Left ventricle myocardium inferior (tissue), 1 donor: ENCODE measurements at regions not wholly inside any gene's neighbourhood (a gene's known extent, or its start where the extent isn't known, plus 50 kb on each side); places are given as distances from the start of the nearest gene placed in this dataset.

Experiments
- DNase-seq: peaks from one replicate; pipeline ENCODE4 v3.0.0-alpha.2; 2020
- H3K27ac ChIP-seq: fragments of 200-600 bp; replicated peaks from 2 replicates; pipeline ENCODE4 v1.8.0; 2021
- H3K27me3 ChIP-seq: fragments of 200-600 bp; 2 replicates; pipeline ENCODE4 v1.8.0; 2021; ENCODE audit warnings: low read depth
- H3K36me3 ChIP-seq: fragments of 200-600 bp; 2 replicates; pipeline ENCODE4 v1.8.0; 2021
- H3K4me1 ChIP-seq: fragments of 200-600 bp; 2 replicates; pipeline ENCODE4 v1.8.0; 2021
- H3K4me3 ChIP-seq: fragments of 200-600 bp; 2 replicates; pipeline ENCODE4 v1.8.0; 2021; ENCODE audit warnings: mild to moderate bottlenecking, moderate library complexity
- H3K9me3 ChIP-seq: fragments of 200-600 bp; replicated peaks from 2 replicates; pipeline ENCODE4 v1.8.0; 2021
- intact Hi-C: fragments of 100-400 bp; cut with micrococcal nuclease; formaldehyde crosslinking; loops from one replicate; pipeline ENCODE4 v1.11.0; 2022
- TF ChIP-seq, protein P1 (sequence below): fragments of 200-600 bp; IDR thresholded peaks from 2 replicates; pipeline ENCODE4 v1.8.0; 2021; ENCODE audit warnings: antibody characterized with exemption, mild to moderate bottlenecking, borderline replicate concordance
- donor health status: DM: no; HTN: yes; CAD: no; lungs with severe emphysema.

DNA sequence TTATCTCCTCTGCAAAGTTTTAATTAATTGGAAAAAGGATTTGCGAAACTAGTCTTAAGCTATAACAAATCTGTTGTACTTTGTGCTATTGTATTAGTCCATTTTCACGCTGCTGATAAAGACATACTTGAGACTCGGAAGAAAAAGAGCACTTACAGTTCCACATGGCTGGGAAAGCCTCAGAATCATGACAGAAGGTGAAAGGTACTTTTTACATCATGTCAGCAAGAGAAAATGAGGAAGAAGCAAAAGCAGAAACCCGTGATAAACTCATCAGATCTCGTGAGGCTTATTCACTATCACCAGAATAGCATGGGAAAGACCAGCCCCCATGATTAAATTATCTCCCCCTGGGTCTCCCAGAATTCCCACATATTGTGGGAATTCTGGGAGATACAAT, 118.1 kb upstream of the PRKD1 start:
- no peaks in the 10 kb centered on the region for H3K4me1 ChIP-seq
- no peaks in the 10 kb centered on the region for H3K27me3 ChIP-seq
- no peak overlapping the region for H3K4me3 ChIP-seq
- TF ChIP-seq, protein P1, sequence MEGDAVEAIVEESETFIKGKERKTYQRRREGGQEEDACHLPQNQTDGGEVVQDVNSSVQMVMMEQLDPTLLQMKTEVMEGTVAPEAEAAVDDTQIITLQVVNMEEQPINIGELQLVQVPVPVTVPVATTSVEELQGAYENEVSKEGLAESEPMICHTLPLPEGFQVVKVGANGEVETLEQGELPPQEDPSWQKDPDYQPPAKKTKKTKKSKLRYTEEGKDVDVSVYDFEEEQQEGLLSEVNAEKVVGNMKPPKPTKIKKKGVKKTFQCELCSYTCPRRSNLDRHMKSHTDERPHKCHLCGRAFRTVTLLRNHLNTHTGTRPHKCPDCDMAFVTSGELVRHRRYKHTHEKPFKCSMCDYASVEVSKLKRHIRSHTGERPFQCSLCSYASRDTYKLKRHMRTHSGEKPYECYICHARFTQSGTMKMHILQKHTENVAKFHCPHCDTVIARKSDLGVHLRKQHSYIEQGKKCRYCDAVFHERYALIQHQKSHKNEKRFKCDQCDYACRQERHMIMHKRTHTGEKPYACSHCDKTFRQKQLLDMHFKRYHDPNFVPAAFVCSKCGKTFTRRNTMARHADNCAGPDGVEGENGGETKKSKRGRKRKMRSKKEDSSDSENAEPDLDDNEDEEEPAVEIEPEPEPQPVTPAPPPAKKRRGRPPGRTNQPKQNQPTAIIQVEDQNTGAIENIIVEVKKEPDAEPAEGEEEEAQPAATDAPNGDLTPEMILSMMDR, result no peak
- H3K27ac ChIP-seq, result no peak overlapping the region
- intact Hi-C loops, result no loop called here
- no peaks in the 10 kb centered on the region for H3K36me3 ChIP-seq
- H3K9me3 ChIP-seq, result no peaks in the 10 kb centered on the region
- DNase-seq, result no peak

DNA sequence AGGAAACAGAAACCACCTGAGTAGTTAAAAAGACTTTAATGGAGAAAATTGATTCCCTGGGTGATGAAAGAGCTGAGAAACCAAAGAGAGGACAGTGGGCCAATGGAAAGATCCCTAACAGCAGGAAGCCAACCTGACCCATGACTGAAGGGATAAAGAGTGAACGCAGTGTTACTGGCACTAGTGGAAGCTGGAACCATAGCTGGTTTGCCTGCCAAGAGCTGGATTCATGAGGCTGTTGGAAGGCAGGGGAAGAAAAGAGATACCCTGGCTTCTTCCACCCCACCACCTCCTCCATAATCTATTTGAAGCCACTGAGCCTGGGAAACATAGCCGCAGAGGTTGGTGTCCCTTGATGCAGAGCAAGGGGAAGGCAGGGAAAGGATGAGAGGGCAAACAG, 125.5 kb upstream of the PRKD1 start:
- TF ChIP-seq, protein P1, result no peak
- DNase-seq, result no peak

DNA sequence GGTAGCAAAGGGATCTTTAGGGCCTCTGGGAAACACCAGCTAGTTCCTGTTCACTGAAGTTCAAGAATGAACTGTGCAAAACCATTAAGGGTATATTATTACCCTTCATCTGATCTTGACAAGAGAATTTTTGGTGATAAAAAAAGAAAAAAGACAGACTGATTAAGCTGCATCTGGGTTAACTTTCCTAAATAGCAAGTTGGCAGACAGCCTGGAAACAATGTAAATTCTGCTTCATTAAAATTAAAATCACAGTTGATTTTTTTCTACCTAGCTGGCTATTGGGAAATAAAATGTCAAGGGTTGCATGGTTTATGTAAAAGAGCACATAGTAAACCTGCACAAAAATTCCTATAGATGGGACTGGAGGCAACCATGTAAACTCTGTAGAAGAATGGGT, 126.6 kb upstream of the PRKD1 start:
- TF ChIP-seq, protein P1, result no peak
- Histone ChIP-seq H3K36me3 (no peaks in the 10 kb centered on the region), H3K27me3 (no peaks in the 10 kb centered on the region), H3K4me1 (no peaks in the 10 kb centered on the region), H3K4me3 (no peak overlapping the region), H3K27ac (no peak overlapping the region), H3K9me3 (no peaks in the 10 kb centered on the region)
- DNase-seq, result no peak
- intact Hi-C loops, result no loop called here

More for the DNA sequence above, 125.5 kb upstream of the PRKD1 start:
- H3K9me3 ChIP-seq, result no peaks in the 10 kb centered on the region
- H3K36me3 ChIP-seq, result no peaks in the 10 kb centered on the region
- H3K4me1 ChIP-seq, result no peaks in the 10 kb centered on the region
- H3K27me3 ChIP-seq, result no peaks in the 10 kb centered on the region
- intact Hi-C loops, result no loop called here
- no peak overlapping the region for H3K4me3 ChIP-seq
- H3K27ac ChIP-seq, result no peak overlapping the region

DNA sequence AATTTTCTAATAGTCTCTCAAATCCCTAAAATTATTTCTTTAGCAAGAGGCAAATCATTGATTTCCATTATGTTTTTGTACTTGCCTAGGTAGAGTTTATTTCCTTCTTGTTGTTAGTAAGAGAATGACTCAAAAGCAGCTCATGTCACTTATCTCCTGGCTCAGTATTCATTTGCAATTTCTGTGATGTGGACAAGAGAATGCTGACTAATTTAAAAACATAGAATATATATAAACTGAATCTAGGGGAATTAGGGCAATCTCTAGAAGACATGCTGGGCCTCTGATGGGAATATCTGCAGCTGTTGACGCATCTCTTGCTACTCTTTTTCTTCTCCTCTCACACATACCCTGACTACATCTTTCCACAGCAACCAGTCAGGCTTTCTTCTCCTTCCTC, 130.8 kb upstream of the PRKD1 start:
- Histone ChIP-seq H3K27ac (no peak overlapping the region), H3K27me3 (no peaks in the 10 kb centered on the region), H3K4me3 (no peak overlapping the region), H3K36me3 (no peaks in the 10 kb centered on the region), H3K9me3 (no peaks in the 10 kb centered on the region), H3K4me1 (no peaks in the 10 kb centered on the region)
- no peak for DNase-seq
- intact Hi-C loops, result no loop called here
- TF ChIP-seq, protein P1, result no peak

DNA sequence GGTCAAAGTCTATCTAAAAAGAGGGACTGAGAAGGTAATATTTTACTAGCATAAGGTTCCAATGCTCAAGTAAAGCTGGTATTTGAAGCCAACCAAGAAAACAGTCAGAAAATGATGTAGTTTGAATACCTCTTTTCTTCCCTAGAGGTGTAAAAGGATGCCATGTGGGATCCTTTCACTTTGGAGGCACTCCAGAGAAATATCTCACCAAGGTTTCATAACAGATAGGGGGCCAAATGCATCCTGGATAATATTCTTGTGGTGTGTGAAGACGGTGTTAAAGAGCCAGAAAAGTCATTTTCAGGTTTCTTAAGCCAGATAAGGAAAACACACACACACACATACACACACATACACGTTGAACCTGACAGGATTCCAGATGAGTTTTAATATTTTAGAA, 136.1 kb upstream of the PRKD1 start:
- Histone ChIP-seq H3K27me3 (no peaks in the 10 kb centered on the region), H3K4me3 (no peak overlapping the region), H3K36me3 (no peaks in the 10 kb centered on the region), H3K4me1 (no peaks in the 10 kb centered on the region), H3K9me3 (peaks cover 13% of the 10 kb centered on the region), H3K27ac (no peak overlapping the region)
- TF ChIP-seq, protein P1, result no peak
- DNase-seq, result no peak
- intact Hi-C loops, result no loop called here

DNA sequence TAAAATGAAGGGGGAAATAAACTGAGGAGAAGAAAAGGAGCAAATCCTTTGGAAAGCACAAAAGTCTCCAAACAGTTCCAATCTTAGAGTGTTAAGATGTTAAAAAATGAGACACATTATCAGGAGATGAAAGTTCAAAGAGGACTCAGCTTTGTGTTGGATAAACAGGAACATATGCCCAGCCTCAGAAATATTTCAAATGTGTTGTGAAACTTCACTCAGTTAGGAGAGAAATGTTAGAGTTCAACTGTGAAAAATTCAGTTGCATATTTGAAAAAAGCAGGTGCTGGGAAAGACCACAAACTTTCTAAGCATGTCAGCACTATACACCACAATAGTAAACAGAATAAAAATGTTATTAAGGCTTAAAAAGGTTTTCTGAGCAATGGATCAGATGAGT, 136.8 kb upstream of the PRKD1 start:
- no peak for DNase-seq
- H3K9me3 ChIP-seq, result peaks cover 13% of the 10 kb centered on the region
- intact Hi-C loops, result no loop called here
- no peaks in the 10 kb centered on the region for H3K4me1 ChIP-seq
- H3K27ac ChIP-seq, result no peak overlapping the region
- H3K27me3 ChIP-seq, result no peaks in the 10 kb centered on the region
- H3K36me3 ChIP-seq, result no peaks in the 10 kb centered on the region
- H3K4me3 ChIP-seq, result no peak overlapping the region
- TF ChIP-seq, protein P1, result no peak
